GM12801 (cell line): ENCODE measurements at regions not wholly inside any gene's neighbourhood (a gene's known extent, or its start where the extent isn't known, plus 50 kb on each side); places are given as distances from the start of the nearest gene placed in this dataset.

ENCODE experiments used
- CTCF ChIP-seq: IDR thresholded peaks from one replicate; pipeline ENCODE4 v1.5.1; 2011; ENCODE audit warnings: control low read depth; ENCODE audit not compliant: insufficient read length; ENCODE audit errors: extremely low read depth

GRCh38 chr17:73713136-73713535 lies 68.9 kb upstream of the SDK2 start:
- TF ChIP-seq CTCF: no peak

- TF ChIP-seq CTCF: no peak
These were observed 71.5 kb upstream of the SDK2 start for GRCh38 chr17:73715769-73716168.

- no peak for TF ChIP-seq CTCF
These were observed 73.4 kb upstream of the SDK2 start for GRCh38 chr17:73717690-73718089.

- TF ChIP-seq CTCF: no peak
These were observed 74.1 kb upstream of the SDK2 start for GRCh38 chr17:73718362-73718761.

GRCh38 chr17:73718912-73719311 lies 74.7 kb upstream of the SDK2 start:
- TF ChIP-seq CTCF: no peak

GRCh38 chr17:73719588-73720071 lies 75.4 kb upstream of the SDK2 start:
- no peak for TF ChIP-seq CTCF

GRCh38 chr17:73720187-73720834 lies 76.1 kb upstream of the SDK2 start:
- no peak for TF ChIP-seq CTCF
